Adrenal gland (tissue), 9 donors: ENCODE measurements at regions not wholly inside any gene's neighbourhood (a gene's known extent, or its start where the extent isn't known, plus 50 kb on each side); places are given as distances from the start of the nearest gene placed in this dataset.

Experiments
- DNase-seq, 7 donors: peaks; one replicate each; pipeline ENCODE4 v3.0.0-alpha.2; 2019 to 2020
- H3K27ac ChIP-seq, 5 donors: fragments of 200-600 bp; sonication (generic) in 4 of 5; 1 replicate in 3 of 5; 2 replicates in 2 of 5; pipeline versions ENCODE4 v1.5.1 to v1.8.0; 2016 to 2020; ENCODE audit warnings: mild to moderate bottlenecking in 1 of 5
- H3K27me3 ChIP-seq: fragments of 200-600 bp; 2 replicates; pipeline ENCODE4 v1.8.0; 2021
- H3K36me3 ChIP-seq, 2 donors: fragments of 200-600 bp; replicated peaks in 1 of 2; 1 replicate in 1 of 2; 2 replicates in 1 of 2; pipeline versions ENCODE4 v1.5.1 to v1.8.0; 2018 to 2022
- H3K4me1 ChIP-seq, 2 donors: fragments of 200-600 bp; replicated peaks in 1 of 2; 1 replicate in 1 of 2; 2 replicates in 1 of 2; pipeline versions ENCODE4 v1.5.1 to v1.8.0; 2018 to 2021
- H3K4me3 ChIP-seq, 4 donors: fragments of 200-600 bp; sonication (generic) in 3 of 4; one replicate each; pipeline ENCODE4 v1.5.1; 2016 to 2018
- H3K9me3 ChIP-seq, 3 donors: fragments of 200-600 bp; sonication (generic) in 1 of 3; replicated peaks in 1 of 3; 1 replicate in 2 of 3; 2 replicates in 1 of 3; pipeline versions ENCODE4 v1.5.1 to v1.8.0; 2016 to 2021
- POLR2A ChIP-seq, 2 donors: fragments of 450-650 bp; IDR thresholded peaks; one replicate each; pipeline ENCODE4 v1.6.1; 2017; ENCODE audit warnings: antibody characterized with exemption in 2 of 2, mild to moderate bottlenecking in 2 of 2, moderate library complexity in 1 of 2
- WGBS, 4 donors: extraction: QIAGEN DNeasy Blood & Tissue Kit in 2 of 4; methylation state at CpG; one replicate each; pipeline versions ENCODE4 v1.1.5 to v1.1.7; 2013 to 2017; 5-methylcytosine and 5-hydroxymethylcytosine counted together
- intact Hi-C, 2 donors: fragments of 100-400 bp; cut with DNase I; formaldehyde crosslinking; loops; one replicate each; pipeline versions ENCODE4 v1.14.1 to v1.15.0; 2022 to 2023
- TF ChIP-seq, protein P1 (sequence below), 6 experiments: fragments of 450-650 bp in 4 of 6; fragments of 200-600 bp in 2 of 6; sonication (generic) in 1 of 6; IDR thresholded peaks; 1 replicate in 5 of 6; 2 replicates in 1 of 6; pipeline versions ENCODE4 v1.5.1 to v1.8.0; 2016 to 2021; ENCODE audit warnings: antibody characterized with exemption in 6 of 6, mild to moderate bottlenecking in 2 of 6, moderate library complexity in 1 of 6
- donor health status: healthy with polysubstance abuse.
- donor health status: Bipolar disorder and iron deficiency.
- donor health status: DM: yes; HTN: yes; CAD: no.
- donor health status: DM: no; HTN: no; CAD: no.
- donor health status: DM: no; HTN: no; CAD: no.

DNA sequence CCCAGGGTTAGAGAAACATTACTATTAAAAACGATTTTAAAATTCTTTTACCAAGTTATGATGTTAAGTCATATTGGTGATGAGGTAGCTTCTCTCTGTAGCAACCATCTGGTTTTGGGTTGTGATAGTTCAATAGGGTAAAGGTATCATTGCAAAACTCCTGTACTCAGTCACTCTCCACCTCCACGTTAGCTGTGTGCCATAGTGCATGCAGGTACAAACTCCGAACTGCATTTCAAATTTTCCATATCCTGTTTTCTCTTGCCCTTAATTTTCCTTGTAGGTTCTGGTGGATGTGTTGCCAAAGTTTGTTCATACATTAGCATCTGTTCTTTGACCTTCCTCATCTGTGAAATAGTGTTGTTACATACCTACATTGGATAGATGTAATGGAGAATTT lies 53.1 kb upstream of the ARRDC3 start:
- no peak overlapping the region for H3K27ac ChIP-seq
- 74 to 84% (median 80%) methylated on average over 3 of the region's 3 CpGs for WGBS, 4 donors
- no peak overlapping the region for H3K4me3 ChIP-seq
- DNase-seq: no peak
- intact Hi-C loops: no loop called here
- TF ChIP-seq, protein P1, sequence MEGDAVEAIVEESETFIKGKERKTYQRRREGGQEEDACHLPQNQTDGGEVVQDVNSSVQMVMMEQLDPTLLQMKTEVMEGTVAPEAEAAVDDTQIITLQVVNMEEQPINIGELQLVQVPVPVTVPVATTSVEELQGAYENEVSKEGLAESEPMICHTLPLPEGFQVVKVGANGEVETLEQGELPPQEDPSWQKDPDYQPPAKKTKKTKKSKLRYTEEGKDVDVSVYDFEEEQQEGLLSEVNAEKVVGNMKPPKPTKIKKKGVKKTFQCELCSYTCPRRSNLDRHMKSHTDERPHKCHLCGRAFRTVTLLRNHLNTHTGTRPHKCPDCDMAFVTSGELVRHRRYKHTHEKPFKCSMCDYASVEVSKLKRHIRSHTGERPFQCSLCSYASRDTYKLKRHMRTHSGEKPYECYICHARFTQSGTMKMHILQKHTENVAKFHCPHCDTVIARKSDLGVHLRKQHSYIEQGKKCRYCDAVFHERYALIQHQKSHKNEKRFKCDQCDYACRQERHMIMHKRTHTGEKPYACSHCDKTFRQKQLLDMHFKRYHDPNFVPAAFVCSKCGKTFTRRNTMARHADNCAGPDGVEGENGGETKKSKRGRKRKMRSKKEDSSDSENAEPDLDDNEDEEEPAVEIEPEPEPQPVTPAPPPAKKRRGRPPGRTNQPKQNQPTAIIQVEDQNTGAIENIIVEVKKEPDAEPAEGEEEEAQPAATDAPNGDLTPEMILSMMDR (IDR thresholded peaks at IDR 0.05): no peak
- TF ChIP-seq POLR2A (IDR thresholded peaks at IDR 0.05): no peak
- H3K4me1 ChIP-seq: no peaks in the 10 kb centered on the region
- no peaks in the 10 kb centered on the region for H3K36me3 ChIP-seq
- H3K27me3 ChIP-seq: no peaks in the 10 kb centered on the region
- no peaks in the 10 kb centered on the region for H3K9me3 ChIP-seq

DNA sequence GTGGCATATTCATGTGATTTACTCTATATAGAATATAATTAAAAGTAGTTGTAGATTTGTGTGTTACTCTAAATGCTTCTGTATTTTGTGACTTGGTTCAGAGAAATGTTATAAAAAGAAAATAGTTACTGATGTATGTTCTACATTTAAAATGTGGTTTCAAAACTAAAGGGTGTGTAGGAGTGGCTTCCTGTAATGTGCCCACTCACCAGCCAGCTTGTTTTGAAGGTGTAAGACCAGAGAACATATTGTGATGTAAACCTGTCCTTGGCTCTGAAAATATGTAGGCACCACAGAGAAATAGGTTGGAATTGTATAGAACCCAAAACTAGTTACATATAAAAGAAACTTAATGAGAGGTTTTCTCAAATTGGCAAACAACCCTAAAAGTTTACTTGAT lies 51.2 kb upstream of the ARRDC3 start:
- Histone ChIP-seq H3K36me3 (no peaks in the 10 kb centered on the region), H3K9me3 (no peaks in the 10 kb centered on the region), H3K27ac (no peak overlapping the region), H3K4me1 (no peaks in the 10 kb centered on the region), H3K27me3 (no peaks in the 10 kb centered on the region), H3K4me3 (no peak overlapping the region)
- TF ChIP-seq POLR2A (IDR thresholded peaks at IDR 0.05): no peak
- TF ChIP-seq, protein P1 (IDR thresholded peaks at IDR 0.05): no peak
- intact Hi-C loops: no loop called here
- no peak for DNase-seq

DNA sequence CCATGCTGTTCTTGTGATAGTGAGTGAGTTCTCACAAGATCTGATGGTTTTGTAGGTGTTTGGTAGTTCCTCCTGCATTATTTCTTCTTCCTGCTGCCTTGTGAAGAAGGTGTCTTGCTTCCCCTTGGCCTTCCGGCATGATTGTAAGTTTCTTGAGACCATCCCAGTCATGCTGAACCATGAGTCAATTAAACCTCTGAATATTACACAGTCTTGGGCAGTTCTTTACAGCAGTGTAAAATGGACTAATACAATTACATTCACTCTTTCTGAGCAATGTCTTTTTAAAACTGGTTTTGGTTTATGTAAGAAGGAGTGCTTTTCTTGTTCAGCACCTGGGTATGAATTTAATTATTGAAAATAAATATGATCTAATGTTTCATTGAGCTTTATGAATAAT lies 50.7 kb upstream of the ARRDC3 start:
- H3K4me1 ChIP-seq: no peaks in the 10 kb centered on the region
- no peaks in the 10 kb centered on the region for H3K9me3 ChIP-seq
- WGBS, 4 donors: 92 to 96% (median 94%) methylated on average over 1 of the region's 1 CpG
- intact Hi-C loops: no loop called here
- H3K27me3 ChIP-seq: no peaks in the 10 kb centered on the region
- H3K4me3 ChIP-seq: no peak overlapping the region
- TF ChIP-seq, protein P1 (IDR thresholded peaks at IDR 0.05): no peak
- TF ChIP-seq POLR2A (IDR thresholded peaks at IDR 0.05): no peak
- H3K36me3 ChIP-seq: no peaks in the 10 kb centered on the region
- no peak for DNase-seq
- no peak overlapping the region for H3K27ac ChIP-seq
